ENCODE measurements at regions not wholly inside any gene's neighbourhood (a gene's known extent, or its start where the extent isn't known, plus 50 kb on each side); places are given as distances from the start of the nearest gene placed in this dataset.

- Mint-ChIP-seq H3K9me3 (ENCODE audit: low read depth) (no peaks in the 10 kb centered on the region), H3K4me3 (no peak overlapping the region), H3K4me1 (no peaks in the 10 kb centered on the region), H3K27me3 (no peaks in the 10 kb centered on the region), H3K36me3 (ENCODE audit: low read depth) (no peaks in the 10 kb centered on the region), H3K27ac (no peak overlapping the region)
- ATAC-seq = no peak
- DNase-seq = no peak
- ChIA-PET POLR2A (no interaction called here), CTCF (no interaction called here)
- intact Hi-C loops (cut with DNase I, micrococcal nuclease) = no loop called here
These were observed 1058.0 kb downstream of the KCNT2 start for GRCh38 chr1:195550071-195550862.

GRCh38 chr1:195530961-195531360, 1077.3 kb downstream of the KCNT2 start:
- Mint-ChIP-seq H3K4me1 (no peaks in the 10 kb centered on the region), H3K27me3 (no peaks in the 10 kb centered on the region), H3K9me3 (ENCODE audit: low read depth) (peaks cover 2% of the 10 kb centered on the region), H3K4me3 (no peak overlapping the region), H3K36me3 (ENCODE audit: low read depth) (no peaks in the 10 kb centered on the region), H3K27ac (no peak overlapping the region)
- ChIA-PET CTCF (no interaction called here), POLR2A (no interaction called here)
- intact Hi-C loops (cut with DNase I, micrococcal nuclease) = no loop called here
- no peak for ATAC-seq
- DNase-seq = no peak

GRCh38 chr1:195529881-195530280, 1078.4 kb downstream of the KCNT2 start:
- DNase-seq (no peak), ATAC-seq (no peak)
- no peaks in the 10 kb centered on the region for H3K4me1 Mint-ChIP-seq
- H3K27ac Mint-ChIP-seq = no peak overlapping the region
- ChIA-PET CTCF (no interaction called here), POLR2A (no interaction called here)
- peaks cover 2% of the 10 kb centered on the region for H3K9me3 Mint-ChIP-seq (ENCODE audit: low read depth)
- intact Hi-C loops (cut with DNase I, micrococcal nuclease) = loop anchor here in 1 of 2 experiments (2.0 kb wide), 1 partner anchor 21 kb away; no protein-coding TSS in a partner anchor
- no peaks in the 10 kb centered on the region for H3K36me3 Mint-ChIP-seq (ENCODE audit: low read depth)
- no peaks in the 10 kb centered on the region for H3K27me3 Mint-ChIP-seq
- H3K4me3 Mint-ChIP-seq = no peak overlapping the region

- H3K27me3 Mint-ChIP-seq = no peaks in the 10 kb centered on the region
- no peaks in the 10 kb centered on the region for H3K4me1 Mint-ChIP-seq
- intact Hi-C loops (cut with DNase I, micrococcal nuclease) = no loop called here
- ATAC-seq = no peak
- ChIA-PET CTCF (no interaction called here), POLR2A (no interaction called here)
- no peak overlapping the region for H3K4me3 Mint-ChIP-seq
- H3K9me3 Mint-ChIP-seq (ENCODE audit: low read depth) = peaks cover 5% of the 10 kb centered on the region
- no peak overlapping the region for H3K27ac Mint-ChIP-seq
- no peaks in the 10 kb centered on the region for H3K36me3 Mint-ChIP-seq (ENCODE audit: low read depth)
- DNase-seq = no peak
These were observed 1087.5 kb downstream of the KCNT2 start for GRCh38 chr1:195520757-195521156.

- Mint-ChIP-seq H3K4me1 (no peaks in the 10 kb centered on the region), H3K27me3 (no peaks in the 10 kb centered on the region), H3K4me3 (no peak overlapping the region), H3K27ac (no peak overlapping the region), H3K36me3 (ENCODE audit: low read depth) (no peaks in the 10 kb centered on the region), H3K9me3 (ENCODE audit: low read depth) (peaks cover 2% of the 10 kb centered on the region)
- no peak for ATAC-seq
- DNase-seq = no peak
- intact Hi-C loops (cut with DNase I, micrococcal nuclease) = no loop called here
- ChIA-PET CTCF (no interaction called here), POLR2A (no interaction called here)
These were observed 1092.2 kb downstream of the KCNT2 start for GRCh38 chr1:195516036-195516435.

GRCh38 chr1:195511501-195511900, 1096.7 kb downstream of the KCNT2 start:
- intact Hi-C loops (cut with DNase I, micrococcal nuclease) = no loop called here
- Mint-ChIP-seq H3K36me3 (ENCODE audit: low read depth) (no peaks in the 10 kb centered on the region), H3K4me3 (no peak overlapping the region), H3K27me3 (no peaks in the 10 kb centered on the region), H3K4me1 (no peaks in the 10 kb centered on the region), H3K27ac (no peak overlapping the region), H3K9me3 (ENCODE audit: low read depth) (peaks cover 1% of the 10 kb centered on the region)
- CTCF ChIA-PET = no interaction called here
- DNase-seq (no peak), ATAC-seq (no peak)
- POLR2A ChIA-PET = no interaction called here

- no peaks in the 10 kb centered on the region for H3K27me3 Mint-ChIP-seq
- no peak overlapping the region for H3K4me3 Mint-ChIP-seq
- H3K9me3 Mint-ChIP-seq (ENCODE audit: low read depth) = no peaks in the 10 kb centered on the region
- CTCF ChIA-PET = no interaction called here
- POLR2A ChIA-PET = no interaction called here
- intact Hi-C loops (cut with DNase I, micrococcal nuclease) = no loop called here
- H3K4me1 Mint-ChIP-seq = no peaks in the 10 kb centered on the region
- H3K36me3 Mint-ChIP-seq (ENCODE audit: low read depth) = no peaks in the 10 kb centered on the region
- DNase-seq (no peak), ATAC-seq (no peak)
- no peak overlapping the region for H3K27ac Mint-ChIP-seq
These were observed 1107.1 kb downstream of the KCNT2 start for GRCh38 chr1:195501118-195501517.

- no peak for DNase-seq
- no peak overlapping the region for H3K4me3 Mint-ChIP-seq
- ChIA-PET CTCF (no interaction called here), POLR2A (no interaction called here)
- H3K27me3 Mint-ChIP-seq = no peaks in the 10 kb centered on the region
- intact Hi-C loops (cut with DNase I, micrococcal nuclease) = no loop called here
- H3K27ac Mint-ChIP-seq = no peak overlapping the region
- no peak for ATAC-seq
- H3K4me1 Mint-ChIP-seq = no peaks in the 10 kb centered on the region
- H3K36me3 Mint-ChIP-seq (ENCODE audit: low read depth) = no peaks in the 10 kb centered on the region
- peaks cover 2% of the 10 kb centered on the region for H3K9me3 Mint-ChIP-seq (ENCODE audit: low read depth)
These were observed 1112.3 kb downstream of the KCNT2 start for GRCh38 chr1:195495720-195496635.

- DNase-seq = no peak
- ChIA-PET CTCF (no interaction called here), POLR2A (no interaction called here)
- no peak overlapping the region for H3K4me3 Mint-ChIP-seq
- H3K4me1 Mint-ChIP-seq = no peaks in the 10 kb centered on the region
- peaks cover 7% of the 10 kb centered on the region for H3K9me3 Mint-ChIP-seq (ENCODE audit: low read depth)
- no peaks in the 10 kb centered on the region for H3K36me3 Mint-ChIP-seq (ENCODE audit: low read depth)
- intact Hi-C loops (cut with DNase I, micrococcal nuclease) = no loop called here
- no peaks in the 10 kb centered on the region for H3K27me3 Mint-ChIP-seq
- no peak overlapping the region for H3K27ac Mint-ChIP-seq
- no peak for ATAC-seq
These were observed 1126.1 kb downstream of the KCNT2 start for GRCh38 chr1:195482137-195482536.

- no peak overlapping the region for H3K27ac Mint-ChIP-seq
- H3K27me3 Mint-ChIP-seq = no peaks in the 10 kb centered on the region
- no peaks in the 10 kb centered on the region for H3K4me1 Mint-ChIP-seq
- H3K9me3 Mint-ChIP-seq (ENCODE audit: low read depth) = peaks cover 4% of the 10 kb centered on the region
- no peaks in the 10 kb centered on the region for H3K36me3 Mint-ChIP-seq (ENCODE audit: low read depth)
- ATAC-seq (no peak), DNase-seq (no peak)
- ChIA-PET POLR2A (no interaction called here), CTCF (no interaction called here)
- intact Hi-C loops (cut with DNase I, micrococcal nuclease) = no loop called here
- H3K4me3 Mint-ChIP-seq = no peak overlapping the region
These were observed 1126.9 kb downstream of the KCNT2 start for GRCh38 chr1:195481293-195481692.

GRCh38 chr1:195475568-195475967, 1132.7 kb downstream of the KCNT2 start:
- ATAC-seq (no peak), DNase-seq (no peak)
- ChIA-PET POLR2A (no interaction called here), CTCF (interaction anchor here (1.1 kb wide), 1 partner anchor 49 kb away, joined by 3 read pairs; no protein-coding TSS in a partner anchor)
- Mint-ChIP-seq H3K27ac (no peak overlapping the region), H3K9me3 (ENCODE audit: low read depth) (peaks cover 8% of the 10 kb centered on the region), H3K4me1 (no peaks in the 10 kb centered on the region), H3K4me3 (no peak overlapping the region), H3K27me3 (no peaks in the 10 kb centered on the region), H3K36me3 (ENCODE audit: low read depth) (no peaks in the 10 kb centered on the region)
- intact Hi-C loops (cut with DNase I, micrococcal nuclease) = no loop called here

- CTCF ChIA-PET = no interaction called here
- intact Hi-C loops (cut with DNase I, micrococcal nuclease) = no loop called here
- DNase-seq = no peak
- Mint-ChIP-seq H3K9me3 (ENCODE audit: low read depth) (peaks cover 8% of the 10 kb centered on the region), H3K27me3 (no peaks in the 10 kb centered on the region), H3K4me1 (no peaks in the 10 kb centered on the region), H3K27ac (no peak overlapping the region), H3K36me3 (ENCODE audit: low read depth) (no peaks in the 10 kb centered on the region), H3K4me3 (no peak overlapping the region)
- POLR2A ChIA-PET = no interaction called here
- no peak for ATAC-seq
These were observed 1135.9 kb downstream of the KCNT2 start for GRCh38 chr1:195472291-195472690.
